Motor neuron (in vitro differentiated cells): ENCODE measurements at regions not wholly inside any gene's neighbourhood (a gene's known extent, or its start where the extent isn't known, plus 50 kb on each side); places are given as distances from the start of the nearest gene placed in this dataset.
A peak's percentile ranks its signal among the peaks of the same experiment; 100 is the strongest.

Source experiments
- ATAC-seq, 8 experiments: fragments of 200-7000 bp; cut with Tn5 transposase; replicated peaks in 6 of 8; 2 replicates each; pipeline ENCODE4 v1.8.0; 2021; ENCODE audit warnings: mild to moderate bottlenecking in 8 of 8, moderate library complexity in 8 of 8
- H3K27ac ChIP-seq, 2 donors: fragments of 250-450 bp; sonication (Bioruptor Pico); 2 replicates each; pipeline ENCODE4 v1.9.0; 2021; ENCODE audit warnings: antibody characterized with exemption in 2 of 2, mild to moderate bottlenecking in 2 of 2, moderate library complexity in 1 of 2
- H3K4me1 ChIP-seq, 2 donors: fragments of 250-450 bp; sonication (Bioruptor Pico); replicated peaks in 1 of 2; 2 replicates each; pipeline ENCODE4 v1.6.1; 2021; ENCODE audit warnings: antibody characterized with exemption in 2 of 2, mild to moderate bottlenecking in 2 of 2, moderate library complexity in 1 of 2
- H3K4me3 ChIP-seq, 5 donors: fragments of 250-450 bp; sonication (Bioruptor Pico); 2 replicates each; pipeline ENCODE4 v1.9.0; 2021; ENCODE audit warnings: antibody characterized with exemption in 5 of 5, mild to moderate bottlenecking in 5 of 5, moderate library complexity in 4 of 5
- WGBS, 10 experiments: fragments of 450-650 bp; shearing (Covaris generic); methylation state at CpG; one replicate each; pipeline ENCODE4 v1.0.0; 2022; 5-methylcytosine and 5-hydroxymethylcytosine counted together
- in situ Hi-C, 9 experiments: fragments of 400-800 bp; cut with MboI; loops; one replicate each; pipeline ENCODE4 v1.15.0; 2021; ENCODE audit warnings: low sequenced_read_pairs in 9 of 9, low pct_unique_long_range_greater_than_20kb in 2 of 9; ENCODE audit not compliant: unreplicated experiment in 9 of 9

DNA sequence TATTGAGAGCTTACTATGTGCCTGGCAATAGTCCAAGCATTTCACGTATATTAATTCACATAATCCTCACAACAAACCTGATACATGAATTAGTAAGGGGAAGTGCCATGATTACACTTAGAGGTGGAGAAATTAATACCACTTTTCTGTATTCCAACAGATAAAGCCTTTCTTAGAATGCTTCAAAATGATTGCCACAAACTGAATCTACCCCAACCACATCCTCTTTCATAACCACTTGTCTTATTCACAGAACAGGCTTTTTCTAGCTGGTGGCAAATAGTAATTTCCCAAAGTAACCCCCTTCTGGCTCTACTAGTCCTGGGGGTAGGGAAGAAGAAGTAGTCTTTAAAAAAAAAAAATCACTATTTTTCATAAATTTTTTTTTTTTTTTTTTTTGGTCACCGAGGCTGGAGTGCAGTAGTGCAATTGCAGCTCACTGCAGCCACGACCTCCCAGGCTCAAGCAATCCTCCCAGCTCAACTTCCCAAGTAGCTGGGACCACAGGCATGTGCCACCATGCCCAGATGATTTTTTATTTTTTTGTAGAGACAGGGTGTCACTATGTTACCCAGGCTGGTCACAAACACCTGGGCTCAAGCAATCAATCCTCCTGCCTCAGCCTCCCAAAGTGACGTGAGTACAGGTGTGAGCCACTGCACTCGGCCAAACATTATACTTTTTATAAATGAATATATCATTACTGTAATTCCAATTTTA is 59.0 kb upstream of the ARID2 start:
- in situ Hi-C loops: no loop called here
- 60 to 100% (median 92%) methylated on average over 1 to 5 of the region's 5 CpGs; no CpG with 5 or more reads in 1 of the 10 experiments for WGBS, 10 experiments
- ATAC-seq: no peak
- H3K4me3 ChIP-seq: no peak overlapping the region
- no peaks in the 10 kb centered on the region for H3K4me1 ChIP-seq
- no peak overlapping the region for H3K27ac ChIP-seq

DNA sequence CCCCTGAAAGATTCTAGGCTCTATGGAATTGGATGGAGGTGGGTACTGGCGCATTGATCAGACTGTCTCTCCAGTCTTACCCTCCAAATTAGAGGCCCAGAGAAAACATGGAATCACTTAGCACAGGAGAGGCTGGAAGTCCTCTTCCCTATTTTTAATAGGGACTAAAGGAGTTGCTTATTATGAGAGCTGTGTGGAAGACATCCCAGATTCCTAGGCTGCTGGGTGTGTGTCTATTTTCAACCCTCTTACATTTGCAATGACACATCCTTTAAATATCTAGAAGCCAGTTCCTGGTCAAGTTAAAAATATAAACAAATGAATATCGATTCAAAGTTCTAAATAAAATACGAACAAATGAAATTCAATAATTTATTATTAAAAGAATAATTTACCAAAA is 58.3 kb upstream of the ARID2 start:
- in situ Hi-C loops: no loop called here
- ATAC-seq: peak in 2 of 8 experiments; percentile 28 to 30
- H3K4me3 ChIP-seq: no peak overlapping the region
- 4 to 100% (median 95%) methylated on average over 1 to 3 of the region's 3 CpGs for WGBS, 10 experiments
- H3K4me1 ChIP-seq: no peaks in the 10 kb centered on the region
- no peak overlapping the region for H3K27ac ChIP-seq

DNA sequence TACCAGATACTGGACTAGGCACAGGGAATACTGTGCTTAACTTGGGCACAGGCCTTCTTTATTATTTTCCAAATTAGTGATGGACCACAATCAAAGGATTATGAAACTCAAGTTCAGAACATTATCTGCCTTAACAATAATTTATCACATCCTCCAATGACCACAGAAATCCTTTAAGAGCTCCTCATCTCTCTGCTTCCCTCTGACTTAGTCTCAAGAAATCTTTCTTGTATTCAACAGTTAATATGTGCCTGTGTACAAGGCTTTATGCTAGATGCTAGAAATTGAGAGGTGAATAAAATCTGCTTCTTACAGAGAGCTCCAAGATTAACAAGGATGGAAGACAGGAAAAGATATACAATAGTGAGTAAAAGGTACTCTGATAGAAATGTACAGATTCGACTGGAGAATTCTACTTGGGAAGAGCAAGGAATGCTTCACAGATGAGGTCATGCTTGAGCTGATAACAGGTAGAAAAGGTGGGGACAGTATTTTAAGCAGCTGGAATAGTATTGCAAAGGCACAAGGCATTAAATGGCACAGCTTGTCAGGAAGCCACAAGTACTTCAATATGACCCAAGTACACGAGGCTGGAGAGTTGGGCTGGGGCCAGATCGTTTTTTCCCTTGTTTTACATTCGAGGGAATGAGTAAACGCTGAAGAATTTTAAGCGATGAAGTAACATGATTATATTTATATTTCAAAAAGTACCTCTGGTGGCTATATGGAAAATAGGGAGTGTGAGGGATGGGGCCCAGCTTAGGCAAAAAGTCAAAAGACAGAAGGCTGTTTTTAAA is 55.1 kb upstream of the ARID2 start:
- peak in 3 of 8 experiments; percentile 79 to 84 (median 81) for ATAC-seq
- in situ Hi-C loops: no loop called here
- 8 to 84% (median 79%) methylated on average over 4 to 6 of the region's 6 CpGs; no CpG with 5 or more reads in 1 of the 10 experiments for WGBS, 10 experiments
- H3K27ac ChIP-seq: no peak overlapping the region
- no peak overlapping the region for H3K4me3 ChIP-seq
- no peaks in the 10 kb centered on the region for H3K4me1 ChIP-seq

DNA sequence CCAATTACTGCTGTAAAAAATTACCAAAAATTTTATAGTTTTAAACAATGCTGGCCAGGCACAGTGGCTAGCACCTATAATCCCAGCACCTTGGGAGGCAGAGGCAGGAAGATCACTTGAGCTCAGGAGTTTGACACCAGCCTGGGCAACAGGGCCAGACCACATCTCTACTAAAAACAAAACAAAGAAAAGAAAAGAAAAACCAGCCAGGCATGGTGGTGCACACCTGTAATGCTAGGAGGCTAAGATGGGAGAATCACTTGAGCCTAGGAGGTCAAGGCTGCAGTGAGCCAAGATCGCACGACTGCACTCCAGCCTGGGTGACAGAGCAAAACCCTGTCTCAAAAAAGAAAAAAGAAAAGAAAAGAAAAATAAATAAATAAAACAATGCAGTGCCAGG is 54.0 kb upstream of the ARID2 start:
- no peak overlapping the region for H3K4me3 ChIP-seq
- H3K27ac ChIP-seq: no peak overlapping the region
- 85 to 100% (median 96%) methylated on average over 1 to 2 of the region's 2 CpGs; no CpG with 5 or more reads in 2 of the 10 experiments for WGBS, 10 experiments
- H3K4me1 ChIP-seq: no peaks in the 10 kb centered on the region
- in situ Hi-C loops: no loop called here
- no peak for ATAC-seq
